HS-27A (cell line): ENCODE measurements at regions not wholly inside any gene's neighbourhood (a gene's known extent, or its start where the extent isn't known, plus 50 kb on each side); places are given as distances from the start of the nearest gene placed in this dataset.
"Not testable (repeated sequence)": the region's sequence is repeated elsewhere in the genome, so short reads cannot be mapped to it uniquely, and the experiment has no call there.

Experiments used
- DNase-seq: peaks from one replicate; pipeline ENCODE4 v3.0.0-alpha.2; 2012; ENCODE audit warnings: low read depth, missing footprints

DNA sequence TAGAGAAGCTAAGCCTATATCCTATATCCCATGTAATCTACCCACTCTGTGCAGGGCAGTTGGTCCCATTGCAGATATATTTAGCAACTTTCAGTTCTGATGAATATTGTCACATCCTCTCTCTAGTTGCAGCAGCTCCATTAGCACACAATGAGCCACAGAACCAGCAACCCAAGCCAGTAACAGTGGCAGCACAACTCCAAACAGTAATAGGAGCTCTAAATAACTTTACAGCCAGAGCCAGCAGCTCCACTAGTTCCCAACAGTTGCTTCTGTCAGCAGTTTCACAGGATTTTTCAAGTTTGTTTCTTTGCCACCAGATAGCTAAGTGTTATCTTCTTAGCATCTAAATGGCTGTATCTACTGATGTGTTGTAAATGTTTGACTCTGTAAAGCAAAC lies 490.8 kb downstream of the HTR1B start:
- no peak for DNase-seq

DNA sequence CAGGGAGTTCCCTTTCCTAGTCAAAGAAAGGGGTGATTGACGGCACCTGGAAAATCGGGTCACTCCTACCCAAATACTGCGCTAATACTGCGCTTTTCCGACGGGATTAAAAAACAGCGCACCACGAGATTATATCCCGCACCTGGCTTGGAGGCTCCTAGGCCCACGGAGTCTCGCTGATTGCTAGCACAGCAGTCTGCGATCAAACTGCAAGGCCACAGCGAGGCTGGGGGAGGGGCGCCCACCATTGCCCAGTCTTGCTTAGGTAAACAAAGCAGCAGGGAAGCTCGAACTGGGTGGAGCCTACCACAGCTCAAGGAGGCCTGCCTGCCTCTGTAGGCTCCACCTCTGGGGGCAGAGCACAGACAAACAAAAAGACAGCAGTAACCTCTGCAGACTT lies 504.1 kb downstream of the HTR1B start:
- DNase-seq: not testable (repeated sequence)

DNA sequence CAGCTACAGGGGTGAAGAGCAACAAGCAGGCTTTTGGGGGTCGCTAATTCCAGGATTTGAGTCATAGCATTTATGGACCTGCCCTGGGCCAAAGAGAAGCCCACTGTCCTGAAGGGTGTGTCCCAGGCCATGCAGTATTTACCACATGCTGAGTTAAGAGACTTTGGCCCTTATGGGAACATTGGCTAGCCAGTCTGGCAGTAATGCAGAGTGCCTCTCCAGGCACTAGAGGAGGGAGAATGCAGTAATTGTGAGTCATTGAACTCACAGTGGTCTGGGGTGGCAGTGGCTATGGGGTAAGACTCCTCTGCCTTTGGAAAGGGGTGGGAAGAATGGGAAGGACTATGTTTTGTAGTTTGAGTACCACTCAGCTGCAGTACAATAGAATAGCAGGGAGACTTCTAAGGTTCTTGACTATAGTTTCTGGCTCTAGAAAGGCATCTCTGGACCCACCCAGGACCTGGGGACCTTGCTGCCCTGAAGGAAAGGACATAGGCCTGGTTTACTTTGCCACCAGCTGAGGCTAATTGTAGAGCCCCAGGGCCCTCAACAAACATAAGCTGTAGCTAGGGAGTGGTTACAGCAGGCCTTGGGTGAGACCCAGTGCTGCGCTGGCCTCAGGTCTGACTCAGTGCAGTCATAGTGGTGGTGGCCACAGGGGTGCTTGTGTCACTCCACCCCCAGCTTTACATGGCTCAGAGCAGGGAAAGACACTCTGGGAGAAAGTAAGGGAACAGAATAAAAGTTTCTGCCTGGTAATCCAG lies 520.9 kb downstream of the HTR1B start:
- DNase-seq: no peak

DNA sequence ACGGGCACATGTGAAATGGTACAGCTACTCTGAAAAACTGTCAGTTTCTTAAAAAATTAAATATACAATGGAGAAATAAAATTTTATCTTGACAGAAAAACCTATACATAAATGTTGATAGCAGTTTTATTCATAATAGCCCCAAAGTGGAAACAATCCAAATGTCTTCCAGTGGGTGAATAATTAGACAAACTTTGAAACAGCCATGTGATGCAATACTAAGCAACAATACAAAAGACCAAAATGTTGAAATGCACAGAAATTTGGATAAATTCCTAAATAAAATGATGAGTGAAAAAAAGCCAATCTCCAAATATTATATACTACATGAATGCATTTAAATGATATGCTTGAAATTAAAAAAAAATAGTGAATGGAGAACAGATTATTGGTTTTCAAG lies 523.1 kb downstream of the HTR1B start:
- DNase-seq: no peak

DNA sequence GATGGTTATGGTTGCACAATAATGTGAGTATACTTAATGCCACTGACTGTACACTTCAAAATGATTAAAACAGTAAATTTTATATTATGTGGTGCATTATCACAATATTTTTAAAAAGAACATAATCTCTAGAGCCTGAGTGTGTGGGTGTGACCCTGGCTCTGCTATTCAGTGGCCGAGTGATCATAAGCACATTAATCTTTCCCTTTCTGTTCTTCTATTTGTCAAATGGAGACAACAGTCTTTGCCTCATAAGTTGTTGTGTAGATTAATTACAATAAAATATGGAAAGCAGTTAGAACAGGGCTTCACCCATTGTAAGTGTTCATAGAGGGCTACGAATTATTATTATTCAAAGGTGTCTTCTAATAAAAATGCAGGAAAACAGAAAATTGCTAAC lies 548.6 kb downstream of the HTR1B start:
- no peak for DNase-seq

DNA sequence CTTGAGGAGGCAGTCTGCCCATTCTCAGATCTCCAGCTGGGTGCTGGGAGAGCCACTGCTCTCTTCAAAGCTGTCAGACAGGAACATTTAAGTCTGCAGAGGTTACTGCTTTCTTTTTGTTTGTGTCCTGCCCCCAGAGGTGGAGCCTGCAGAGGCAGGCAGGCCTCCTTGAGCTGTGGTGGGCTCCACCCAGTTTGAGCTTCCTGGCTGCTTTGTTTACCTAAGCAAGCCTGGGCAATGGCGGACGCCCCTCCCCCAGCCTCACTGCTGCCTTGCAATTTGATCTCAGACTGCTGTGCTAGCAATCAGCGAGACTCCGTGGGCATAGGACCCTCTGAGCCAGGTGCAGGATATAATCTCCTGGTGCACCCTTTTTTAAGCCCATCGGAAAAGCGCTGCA lies 557.8 kb downstream of the HTR1B start:
- DNase-seq: not testable (repeated sequence)

DNA sequence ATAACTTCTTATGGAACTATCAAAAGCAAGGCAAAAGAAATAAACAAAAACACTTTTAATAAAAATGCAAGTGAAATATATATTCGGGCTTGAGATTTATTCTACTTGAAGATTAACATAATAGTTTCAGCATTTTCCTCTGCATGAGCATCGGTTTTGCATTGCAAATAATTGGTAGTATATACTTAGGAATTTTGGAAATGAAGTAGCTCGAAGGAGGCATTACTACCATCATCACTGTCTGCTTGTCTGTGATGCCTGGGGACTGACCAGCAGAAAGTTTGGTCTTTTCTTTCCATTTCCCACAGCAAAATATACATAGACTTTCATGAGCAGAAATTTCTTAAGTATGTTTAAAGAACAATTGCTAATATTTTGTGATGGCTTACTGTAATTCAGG lies 570.7 kb downstream of the HTR1B start:
- DNase-seq: no peak

DNA sequence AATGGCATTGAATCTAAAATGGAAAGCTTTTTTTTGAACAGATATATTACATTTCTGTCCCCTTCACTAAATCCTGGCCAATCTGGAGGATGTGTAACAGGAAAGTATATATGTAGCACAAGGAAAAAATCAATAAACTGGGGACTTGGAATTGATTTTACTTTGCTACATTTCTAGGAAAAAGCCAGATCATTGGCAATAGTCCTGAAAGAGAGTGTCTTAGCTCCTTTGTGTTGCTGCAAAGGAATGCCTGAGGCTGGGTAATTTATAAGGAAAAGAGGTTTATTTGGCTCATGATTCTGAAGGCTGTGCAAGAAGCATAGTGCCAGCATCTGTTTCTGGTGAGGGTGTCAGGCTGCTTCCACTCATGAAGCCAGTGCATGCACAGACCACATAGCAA lies 574.9 kb downstream of the HTR1B start:
- no peak for DNase-seq

DNA sequence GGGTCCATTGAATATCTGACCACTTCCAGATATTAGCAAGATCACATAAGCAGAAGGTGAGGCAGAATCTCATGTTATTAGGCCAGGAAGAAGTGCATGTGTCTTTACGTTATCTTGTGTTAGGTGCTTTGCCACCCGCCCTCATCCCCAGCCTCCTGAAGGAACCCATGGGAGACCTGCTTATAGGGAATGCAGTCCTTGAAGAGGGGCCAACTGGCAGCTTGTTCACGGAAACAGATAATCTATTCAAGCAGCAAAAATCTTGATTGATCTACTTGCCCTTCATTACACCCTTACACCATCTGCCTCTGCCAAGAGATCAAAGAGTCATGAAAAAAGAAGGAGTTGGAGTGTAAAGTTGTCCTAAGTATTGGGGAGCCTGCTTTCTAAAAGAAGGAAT lies 576.4 kb downstream of the HTR1B start:
- DNase-seq: no peak

DNA sequence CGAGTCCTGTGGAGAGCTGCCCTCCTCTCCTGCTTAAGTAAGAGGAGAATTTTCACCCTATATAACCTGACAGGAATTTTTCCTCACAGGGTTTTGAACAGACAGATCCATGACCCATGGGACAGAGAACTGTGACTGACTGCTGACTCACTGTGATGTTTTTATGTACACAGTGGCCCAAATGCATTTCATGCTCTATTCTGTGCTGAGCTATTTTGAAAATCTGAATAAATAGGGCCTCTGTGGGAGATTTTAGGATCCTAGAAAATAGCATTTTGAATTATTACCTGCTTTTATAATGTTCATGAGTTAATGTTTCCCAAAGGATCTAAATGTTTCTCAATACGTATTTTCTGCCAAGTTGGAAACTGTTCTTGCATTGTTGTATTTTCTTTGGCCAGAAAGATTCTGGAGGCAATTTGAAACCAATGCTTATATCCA lies 577.4 kb downstream of the HTR1B start:
- no peak for DNase-seq

DNA sequence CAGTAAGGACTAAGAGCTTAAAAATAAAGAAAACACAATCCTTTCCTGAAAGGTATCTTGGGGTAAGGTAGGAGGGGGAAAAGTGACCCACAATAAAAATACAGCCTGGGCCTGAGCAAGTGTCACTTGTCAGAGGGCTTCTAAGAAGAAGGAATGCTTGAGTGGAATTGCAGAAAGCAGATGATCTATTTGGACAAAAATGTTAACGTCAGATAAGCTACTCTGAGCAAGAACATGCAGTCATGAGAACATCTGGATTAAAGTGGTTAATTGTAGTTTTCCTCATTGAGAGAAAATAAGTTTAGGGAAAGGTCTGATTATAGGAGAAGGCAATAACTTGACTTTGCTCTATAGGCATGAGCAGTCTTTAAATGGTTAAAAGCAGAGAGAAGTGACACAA lies 581.9 kb downstream of the HTR1B start:
- DNase-seq: no peak

DNA sequence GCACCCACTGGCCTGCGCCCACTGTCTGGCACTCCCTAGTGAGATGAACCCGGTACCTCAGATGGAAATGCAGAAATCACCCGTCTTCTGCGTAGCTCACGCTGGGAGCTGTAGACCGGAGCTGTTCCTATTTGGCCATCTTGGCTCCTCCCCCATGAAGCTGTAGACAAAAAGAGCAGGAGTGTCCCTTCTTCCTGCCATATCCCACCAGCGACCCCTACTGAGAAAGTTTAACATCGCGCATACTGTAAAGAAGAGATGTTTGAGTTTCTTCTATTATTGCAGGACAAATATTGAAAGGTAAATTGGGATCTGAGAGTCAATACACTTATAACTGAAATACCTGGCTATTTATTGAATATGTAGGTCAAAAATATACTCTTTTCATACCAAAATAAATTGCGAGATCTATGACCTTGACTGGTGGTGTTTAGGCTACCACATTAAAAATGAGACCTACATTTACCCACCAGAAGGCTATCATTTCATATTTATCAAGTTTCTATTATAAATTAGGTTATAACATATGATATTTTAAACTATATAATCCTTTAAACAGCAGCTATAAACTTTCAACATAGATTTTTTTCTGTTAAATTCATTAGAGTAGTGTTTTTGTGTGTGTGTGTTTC lies 586.3 kb downstream of the HTR1B start:
- no peak for DNase-seq

DNA sequence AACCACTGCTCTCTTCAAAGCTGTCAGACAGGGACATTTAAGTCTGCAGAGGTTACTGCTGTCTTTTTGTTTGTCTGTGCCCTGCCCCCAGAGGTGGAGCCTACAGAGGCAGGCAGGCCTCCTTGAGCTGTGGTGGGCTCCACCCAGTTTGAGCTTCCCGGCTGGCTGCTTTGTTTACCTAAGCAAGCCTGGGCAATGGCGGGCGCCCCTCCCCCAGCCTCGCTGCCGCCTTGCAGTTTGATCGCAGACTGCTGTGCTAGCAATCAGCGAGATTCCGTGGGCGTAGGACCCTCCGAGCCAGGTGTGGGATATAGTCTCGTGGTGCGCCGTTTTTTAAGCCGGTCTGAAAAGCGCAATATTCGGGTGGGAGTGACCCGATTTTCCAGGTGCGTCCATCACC lies 586.9 kb downstream of the HTR1B start:
- DNase-seq: not testable (repeated sequence)

DNA sequence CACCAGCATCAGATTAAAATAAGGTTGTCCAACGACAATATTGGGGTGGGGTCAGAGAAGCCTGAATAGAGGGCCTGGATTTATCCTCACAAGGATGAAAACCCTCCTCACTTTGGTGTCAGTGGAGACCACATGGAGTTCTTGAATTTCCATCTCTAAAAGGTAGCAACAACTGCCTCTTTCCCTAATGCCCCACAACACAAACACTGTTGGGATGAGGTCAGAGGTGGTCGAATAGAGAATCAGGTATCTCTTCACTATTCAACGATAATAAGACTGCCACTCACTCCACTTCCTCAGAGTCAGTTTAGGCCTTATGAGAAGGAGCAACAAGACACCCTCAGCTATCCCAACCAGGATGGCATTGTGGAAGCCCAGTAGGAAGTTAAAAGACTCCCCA lies 596.1 kb downstream of the HTR1B start:
- DNase-seq: no peak

DNA sequence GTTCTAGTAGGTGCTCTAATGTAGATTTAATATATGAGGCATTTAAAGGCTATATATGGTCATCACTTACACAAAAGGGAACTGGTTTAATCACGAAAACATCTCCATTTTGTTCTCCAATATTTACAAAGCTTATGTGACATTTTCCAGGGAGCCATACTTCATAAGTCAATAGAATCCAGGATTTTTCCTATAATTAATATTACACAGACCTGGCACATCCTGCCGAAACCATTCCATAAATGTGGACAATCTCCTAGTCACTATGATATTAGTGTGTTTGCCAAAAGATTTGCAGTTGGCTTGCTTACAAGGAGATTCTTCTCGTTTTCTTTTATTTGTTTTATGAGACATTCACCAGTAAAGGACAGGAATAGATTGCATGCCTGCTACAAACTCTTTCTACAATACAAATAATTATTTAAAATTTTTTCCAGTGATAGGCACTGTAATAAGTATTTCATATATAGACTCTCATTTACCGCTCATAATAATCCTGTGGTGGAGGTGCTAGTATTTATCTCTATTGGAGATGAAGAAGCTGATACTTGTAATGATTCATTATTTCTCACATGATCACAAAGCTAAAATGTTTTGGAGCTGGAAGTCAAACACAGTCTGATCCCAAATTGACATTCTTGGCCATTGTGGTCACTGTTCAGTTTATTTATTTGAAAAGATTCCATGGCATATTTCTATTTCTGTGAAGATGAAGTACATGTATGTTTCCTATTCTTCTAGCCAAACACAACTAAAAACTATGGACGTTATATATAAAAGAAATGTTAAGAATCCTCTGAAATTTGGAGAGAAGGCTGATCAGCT lies 597.0 kb downstream of the HTR1B start:
- DNase-seq: no peak

DNA sequence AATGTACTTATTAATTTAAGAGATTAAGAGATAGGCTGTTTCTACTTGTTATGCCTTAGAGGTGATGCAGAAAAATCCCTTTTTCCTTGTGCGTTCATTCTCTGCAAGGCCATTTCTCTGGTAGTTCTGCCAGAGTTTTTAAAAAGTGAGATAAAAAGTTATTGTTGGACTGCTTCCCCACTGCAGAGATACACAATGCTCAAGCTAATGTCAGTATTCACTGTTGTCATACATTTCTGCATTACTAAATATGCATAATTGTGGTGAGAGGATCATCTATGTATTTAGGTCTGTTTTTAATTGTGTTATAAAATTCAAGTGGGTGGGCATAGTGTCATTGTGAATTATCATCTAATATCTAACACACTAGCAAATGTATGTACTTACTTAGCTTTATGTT lies 600.4 kb downstream of the HTR1B start:
- no peak for DNase-seq

DNA sequence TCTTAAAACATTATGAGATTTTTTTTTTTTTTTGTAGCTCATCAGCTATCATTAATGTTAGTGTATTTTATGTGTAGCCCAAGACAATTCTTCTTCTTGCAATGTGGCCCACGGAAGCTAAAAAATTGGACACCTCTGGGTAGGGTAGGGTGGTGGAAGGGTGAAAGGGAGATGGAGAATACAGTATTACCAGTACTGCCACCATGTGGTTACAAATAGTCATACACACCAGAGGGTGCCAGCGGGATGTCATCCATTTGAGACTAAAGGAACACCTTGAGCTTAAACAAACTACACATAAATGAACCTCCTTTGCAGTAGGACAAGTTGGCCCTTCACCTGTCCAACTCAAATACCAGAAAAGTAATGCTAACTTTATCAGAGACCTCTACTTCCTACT lies 601.9 kb downstream of the HTR1B start:
- no peak for DNase-seq

DNA sequence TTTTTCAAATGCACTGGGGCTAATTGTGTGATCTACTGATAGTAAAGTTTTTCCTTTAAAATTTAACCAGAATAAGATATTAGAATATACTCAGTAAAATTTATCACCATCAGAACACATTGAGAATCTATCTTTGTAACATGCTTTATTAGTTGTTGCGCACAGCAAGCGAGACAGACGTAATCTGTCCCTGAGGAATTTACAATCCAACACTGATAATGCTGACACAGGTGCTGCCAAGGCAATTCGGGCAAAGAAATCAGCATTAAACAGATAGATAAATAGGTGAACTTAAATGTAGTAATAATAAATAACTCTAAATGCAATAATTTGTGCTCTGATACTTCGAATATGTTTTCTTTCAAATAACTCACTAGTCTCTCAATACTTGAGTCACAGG lies 607.2 kb downstream of the HTR1B start:
- DNase-seq: no peak

DNA sequence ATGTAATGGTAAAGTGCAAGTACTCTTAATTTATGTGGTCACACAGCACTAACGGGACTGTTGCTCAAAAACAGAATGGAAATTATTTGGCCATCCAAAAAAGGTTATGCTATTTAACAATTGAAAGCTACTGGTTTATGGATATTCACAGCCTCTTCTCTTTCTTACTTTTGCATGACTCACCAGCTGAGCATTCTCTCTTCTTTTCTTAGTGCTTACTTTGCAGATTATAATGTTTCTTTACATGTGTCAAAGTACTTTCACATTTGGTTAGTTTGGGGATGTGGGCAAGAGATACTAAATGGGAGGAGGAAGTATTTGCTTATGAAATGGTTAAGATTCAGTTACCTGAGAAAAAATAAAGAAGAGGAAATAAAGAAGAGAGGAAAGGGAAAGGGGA lies 610.5 kb downstream of the HTR1B start:
- DNase-seq: no peak

DNA sequence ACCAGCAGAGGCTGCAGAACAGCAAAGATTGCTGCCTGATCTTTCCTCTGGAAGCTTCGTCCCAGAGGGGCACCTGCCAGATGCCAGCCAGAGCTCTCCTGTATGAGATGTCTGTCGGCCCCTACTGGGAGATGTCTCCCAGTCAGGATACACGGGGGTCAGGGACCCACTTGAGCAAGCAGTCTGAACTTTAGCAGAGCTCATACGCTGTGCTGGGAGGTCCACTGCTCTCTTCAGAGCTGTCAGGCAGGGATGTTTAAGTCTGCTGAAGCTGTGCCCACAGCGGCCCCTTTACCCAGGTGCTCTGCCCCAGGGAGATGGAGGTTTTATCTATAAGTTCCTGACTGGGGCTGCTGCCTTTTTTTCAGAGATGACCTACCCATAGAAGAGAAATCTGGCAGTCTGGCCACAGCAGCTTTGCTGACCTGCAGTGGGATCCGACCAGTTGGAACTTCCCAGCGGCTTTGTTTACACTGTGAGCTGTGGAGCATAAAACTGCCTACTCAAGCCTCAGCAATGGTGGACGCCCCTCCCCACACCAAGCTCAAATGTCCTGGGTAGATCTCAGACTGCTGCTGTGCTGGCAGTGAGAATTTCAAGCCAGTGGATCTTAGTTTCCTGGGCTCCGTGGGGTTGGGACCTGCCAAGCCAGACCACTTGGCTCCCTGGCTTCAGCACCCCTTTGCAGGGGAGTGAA lies 613.9 kb downstream of the HTR1B start:
- DNase-seq: not testable (repeated sequence)

DNA sequence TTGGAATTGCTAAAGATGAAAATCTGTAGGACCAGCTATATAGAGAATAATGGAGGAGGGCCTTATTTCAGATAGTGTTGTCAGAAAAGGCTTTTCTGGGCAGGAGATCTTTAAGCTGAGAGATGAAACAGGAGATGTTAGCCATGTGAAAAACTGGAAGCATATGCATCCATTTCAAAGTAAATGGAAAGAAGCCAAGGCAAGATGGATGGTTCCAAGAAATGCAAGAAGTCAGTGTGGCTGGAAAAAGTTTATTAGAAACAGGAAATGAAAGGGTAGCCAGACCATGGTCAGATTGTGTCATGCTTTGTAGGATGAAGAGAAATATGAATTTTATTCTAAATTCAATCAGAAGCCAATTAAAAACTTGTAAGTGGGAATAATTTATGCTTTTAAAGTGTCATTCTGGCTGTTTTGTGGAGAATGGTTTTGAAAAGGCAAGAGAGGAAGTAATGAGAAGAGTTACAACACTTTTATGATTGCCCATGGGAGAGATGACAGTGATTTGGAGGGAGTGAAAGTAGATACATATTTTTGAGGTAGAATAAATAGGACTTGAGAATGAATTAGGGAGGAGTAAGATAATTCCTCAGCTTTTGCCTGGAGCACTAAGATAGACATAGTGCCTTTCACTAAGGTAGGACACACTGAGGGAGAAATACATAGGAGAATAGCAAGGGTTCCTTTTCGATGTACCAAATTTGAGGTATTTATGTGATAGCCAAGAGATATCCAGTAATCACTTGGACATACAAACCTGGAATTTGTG lies 620.1 kb downstream of the HTR1B start:
- no peak for DNase-seq

DNA sequence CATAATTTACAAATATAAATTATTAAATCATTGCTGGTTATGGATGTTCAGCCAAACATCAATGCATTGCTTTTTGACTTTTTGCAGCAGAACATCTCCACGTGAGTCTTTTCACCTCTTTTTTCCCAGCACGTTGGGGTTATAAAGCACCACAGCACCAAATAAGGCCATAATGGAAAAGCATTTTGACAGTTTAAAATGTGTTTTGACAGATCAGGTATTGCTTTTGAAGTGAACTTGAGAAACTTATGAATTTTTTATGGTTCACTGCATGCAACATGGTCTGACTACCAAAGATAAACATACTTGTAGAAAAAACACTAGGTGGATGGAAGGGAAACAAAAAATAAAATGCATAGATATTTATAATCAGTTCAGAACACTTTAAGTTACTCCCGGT lies 622.4 kb downstream of the HTR1B start:
- DNase-seq: no peak
